ENCODE measurements at regions not wholly inside any gene's neighbourhood (a gene's known extent, or its start where the extent isn't known, plus 50 kb on each side); places are given as distances from the start of the nearest gene placed in this dataset.

- Histone ChIP-seq H3K23ac (ENCODE audit: insufficient read length) (no peak overlapping the region), H3K23me2 (ENCODE audit: low read depth, low read length) (no peaks in the 10 kb centered on the region), H3K79me1 (ENCODE audit: low read depth, low read length) (no peaks in the 10 kb centered on the region), H2BK12ac (ENCODE audit: low read depth, low read length) (no peak overlapping the region), H4K91ac (replicated peaks; ENCODE audit: insufficient read length, low read length) (no peak overlapping the region), H4K5ac (ENCODE audit: insufficient read length, low read depth, low read length) (no peak overlapping the region), H2BK5ac (ENCODE audit: low read depth, low read length) (no peak overlapping the region), H4K20me1 (replicated peaks in 1 of 2; ENCODE audit: control insufficient read depth in 1 of 2, insufficient read depth in 2 of 2, low read length in 2 of 2) (no peaks in the 10 kb centered on the region), H3K36me3 (ENCODE audit: control insufficient read depth in 2 of 4, insufficient read depth in 4 of 4, low read length in 3 of 4) (no peaks in the 10 kb centered on the region), H3K27ac (ENCODE audit: low read depth, low read length) (no peak overlapping the region), H2AK5ac (ENCODE audit: low read depth, low read length) (no peak overlapping the region), H2AFZ (ENCODE audit: low read length) (no peak overlapping the region), H3K9me3 (ENCODE audit: insufficient read depth in 2 of 2, low read depth in 1 of 2, low read length in 1 of 2) (0 out of 4 replicates have a peak, but pooled peaks cover 0 to 2% of the 10 kb centered on the region in 2 experiments), H3K56ac (replicated peaks; ENCODE audit: insufficient read length, low read depth, low read length) (no peak overlapping the region), H2BK20ac (ENCODE audit: low read length) (no peak overlapping the region), H4K8ac (ENCODE audit: extremely low read depth, insufficient read depth, low read length) (no peak overlapping the region), H2BK120ac (replicated peaks; ENCODE audit: low read depth, low read length) (no peak overlapping the region), H3K4ac (replicated peaks; ENCODE audit: insufficient read length, low read depth, low read length) (no peak overlapping the region), H2BK15ac (ENCODE audit: low read length) (no peak overlapping the region), H3K4me2 (ENCODE audit: insufficient read depth in 1 of 2, low read depth in 2 of 2, low read length in 2 of 2) (no peak overlapping the region), H3K18ac (ENCODE audit: extremely low read depth, low read length) (no peak overlapping the region), H3K14ac (ENCODE audit: insufficient read length) (no peak overlapping the region), H3K4me3 (ENCODE audit: extremely low read depth in 1 of 4, insufficient read depth in 2 of 4, low read depth in 3 of 4, low read length in 4 of 4) (no peak overlapping the region), H3K27me3 (replicated peaks in 1 of 4; ENCODE audit: control insufficient read depth in 3 of 4, extremely low read depth in 1 of 4, insufficient read depth in 3 of 4, low read length in 3 of 4) (no peaks in the 10 kb centered on the region), H3K4me1 (replicated peaks in 1 of 4; ENCODE audit: control insufficient read depth in 3 of 4, insufficient read depth in 4 of 4, low read length in 3 of 4) (no peaks in the 10 kb centered on the region; a peak in 1 of 7 replicates), H3K9ac (replicated peaks in 1 of 4; ENCODE audit: extremely low read depth in 1 of 4, low read depth in 3 of 4, low read length in 3 of 4) (no peak overlapping the region), H3K79me2 (ENCODE audit: control insufficient read depth in 1 of 2, insufficient read depth in 2 of 2, low read length in 2 of 2) (no peaks in the 10 kb centered on the region)
- no peak for TF ChIP-seq SP4 (IDR thresholded peaks at IDR 0.05; ENCODE audit: low read length)
- ChIA-PET CTCF (ENCODE audit: partially characterized antibody) (interaction anchor here (0.9 to 1.6 kb wide), 7 partner anchors 8 to 1599 kb away, joined by 3 to 4 read pairs (median 4); no protein-coding TSS in a partner anchor), POLR2A (ENCODE audit: partially characterized antibody) (no interaction called here)
- DNase-seq (ENCODE audit: low read depth in 1 of 2, low spot score in 2 of 2) (no peak), FAIRE-seq (no peak)
- WGBS, 2 experiments (ENCODE audit: extremely low coverage in 1 of 2, insufficient coverage in 1 of 2, insufficient read length in 1 of 2, insufficient replicate concordance in 2 of 2, low coverage in 1 of 2, low lambda C conversion rate in 2 of 2, missing lambda C conversion rate in 1 of 2), result 83% methylated on average over 8 of the region's 8 CpGs; no CpG with 5 or more reads in 1 of the 2 experiments
Measured at GRCh38 chr17:31692027-31692426, 167.0 kb downstream of the COPRS start.

Measured in H1 (cell line).